Pons (tissue), 1 donor: ENCODE measurements at regions not wholly inside any gene's neighbourhood (a gene's known extent, or its start where the extent isn't known, plus 50 kb on each side); places are given as distances from the start of the nearest gene placed in this dataset.

Experiments
- DNase-seq: peaks from one replicate; pipeline ENCODE4 v3.0.0-alpha.2; 2016; ENCODE audit warnings: low spot score

- DNase-seq, result no peak
These were observed 669.3 kb downstream of the MATN1 start for GRCh38 chr1:30054126-30054525.

GRCh38 chr1:30052178-30052577 is 671.2 kb downstream of the MATN1 start:
- no peak for DNase-seq

- DNase-seq, result no peak
These were observed 671.6 kb downstream of the MATN1 start for GRCh38 chr1:30051777-30052176.

GRCh38 chr1:30049748-30050296 is 673.6 kb downstream of the MATN1 start:
- no peak for DNase-seq

- no peak for DNase-seq
These were observed 674.5 kb downstream of the MATN1 start for GRCh38 chr1:30048905-30049304.

- no peak for DNase-seq
These were observed 675.8 kb downstream of the MATN1 start for GRCh38 chr1:30047576-30047975.

- no peak for DNase-seq
These were observed 676.6 kb downstream of the MATN1 start for GRCh38 chr1:30046751-30047150.

- no peak for DNase-seq
These were observed 677.9 kb downstream of the MATN1 start for GRCh38 chr1:30045304-30046090.

GRCh38 chr1:30044656-30045144 is 678.7 kb downstream of the MATN1 start:
- no peak for DNase-seq

GRCh38 chr1:30043731-30044408 is 679.5 kb downstream of the MATN1 start:
- DNase-seq, result no peak

- no peak for DNase-seq
These were observed 680.1 kb downstream of the MATN1 start for GRCh38 chr1:30043256-30043655.

- no peak for DNase-seq
These were observed 680.8 kb downstream of the MATN1 start for GRCh38 chr1:30042438-30043147.

GRCh38 chr1:30041741-30042437 is 681.5 kb downstream of the MATN1 start:
- no peak for DNase-seq

GRCh38 chr1:30040081-30041019 is 683.0 kb downstream of the MATN1 start:
- no peak for DNase-seq

- no peak for DNase-seq
These were observed 683.9 kb downstream of the MATN1 start for GRCh38 chr1:30039354-30040080.

GRCh38 chr1:30038134-30039025 is 685.0 kb downstream of the MATN1 start:
- no peak for DNase-seq

GRCh38 chr1:30037251-30038118 is 685.9 kb downstream of the MATN1 start:
- DNase-seq, result no peak

GRCh38 chr1:30036666-30037065 is 686.7 kb downstream of the MATN1 start:
- DNase-seq, result no peak
